ENCODE measurements at regions not wholly inside any gene's neighbourhood (a gene's known extent, or its start where the extent isn't known, plus 50 kb on each side); places are given as distances from the start of the nearest gene placed in this dataset.

DNA sequence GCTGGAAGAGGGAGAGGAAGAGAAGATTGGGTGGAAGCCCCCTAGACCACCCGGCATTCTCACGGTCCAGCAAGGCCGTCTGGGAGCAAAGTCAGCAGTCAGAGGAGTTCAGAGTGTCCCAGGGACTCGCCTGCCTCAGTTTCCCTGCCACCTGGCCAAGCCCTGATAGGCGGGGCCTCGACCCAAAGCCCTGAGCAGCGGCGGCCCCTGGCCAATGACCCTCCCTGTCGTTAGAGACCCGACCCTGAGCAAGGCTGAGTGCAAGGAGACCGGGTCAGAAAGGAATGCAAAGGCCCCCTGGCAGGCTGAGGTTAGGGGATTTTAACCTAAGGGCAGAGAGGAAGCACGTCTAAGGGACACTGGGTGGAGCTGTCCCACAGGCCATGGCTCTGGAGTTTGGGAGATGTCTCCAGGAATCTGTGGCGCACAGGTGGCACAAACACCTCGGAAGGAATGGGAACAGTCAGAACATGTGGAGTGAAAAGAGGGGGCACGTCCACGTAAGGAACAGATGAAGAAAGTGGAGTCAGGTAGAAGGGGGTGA is 196.8 kb upstream of the PDE1C start:
- DNase-seq (ENCODE audit: low read depth, low spot score) = peak; percentile 81

- DNase-seq (ENCODE audit: low read depth, low spot score) = no peak
Measured at GRCh38 chr7:32264702-32265284, 194.6 kb upstream of the PDE1C start.

GRCh38 chr7:32263611-32264010 is 193.4 kb upstream of the PDE1C start:
- DNase-seq (ENCODE audit: low read depth, low spot score) = no peak

- no peak for DNase-seq (ENCODE audit: low read depth, low spot score)
Measured at GRCh38 chr7:32262315-32262714, 192.1 kb upstream of the PDE1C start.

GRCh38 chr7:32259931-32260596 is 189.9 kb upstream of the PDE1C start:
- no peak for DNase-seq (ENCODE audit: low read depth, low spot score)

- DNase-seq (ENCODE audit: low read depth, low spot score) = no peak
Measured at GRCh38 chr7:32258265-32258664, 188.1 kb upstream of the PDE1C start.

GRCh38 chr7:32257621-32258020 is 187.4 kb upstream of the PDE1C start:
- no peak for DNase-seq (ENCODE audit: low read depth, low spot score)

DNA sequence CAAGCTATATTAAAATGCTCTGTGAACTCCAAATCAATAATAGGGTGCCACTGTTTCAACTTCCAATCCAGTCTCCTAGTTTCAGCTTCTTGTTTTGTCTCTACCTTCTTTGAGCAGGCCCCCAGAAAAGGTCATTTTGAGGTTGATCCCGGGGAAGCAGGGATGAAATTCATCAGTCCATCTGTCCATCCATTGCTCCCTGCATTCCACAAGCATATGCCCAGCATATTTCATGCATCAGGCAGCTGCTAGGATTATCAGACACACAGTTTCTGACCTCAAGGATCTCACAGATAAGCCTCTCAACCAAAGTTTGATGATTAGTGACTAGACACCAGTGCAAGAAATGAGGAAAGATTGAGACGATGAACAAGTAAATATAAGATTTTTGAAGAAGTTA is 186.6 kb upstream of the PDE1C start:
- no peak for DNase-seq (ENCODE audit: low read depth, low spot score)

- no peak for DNase-seq (ENCODE audit: low read depth, low spot score)
Measured at GRCh38 chr7:32256376-32256775, 186.2 kb upstream of the PDE1C start.

GRCh38 chr7:32255036-32255435 is 184.8 kb upstream of the PDE1C start:
- DNase-seq (ENCODE audit: low read depth, low spot score) = no peak

DNA sequence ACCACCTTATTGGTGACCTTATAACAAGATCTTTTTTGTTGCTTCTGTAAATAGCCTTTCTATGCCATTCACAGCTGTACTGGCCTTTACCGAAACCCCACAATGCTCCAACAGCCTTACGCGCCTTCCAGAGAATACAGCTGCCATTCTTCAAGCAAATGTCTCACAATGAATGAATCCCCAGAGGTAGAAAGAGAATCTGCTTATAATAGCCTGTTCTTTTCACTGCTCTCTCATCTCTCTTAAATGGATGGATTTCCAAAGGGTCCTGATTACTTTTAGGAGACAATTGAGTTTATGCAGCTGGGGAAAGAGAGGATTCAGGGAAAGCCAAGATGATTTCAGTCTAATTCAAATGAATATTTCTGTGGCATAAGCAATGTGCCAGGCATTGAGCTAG is 183.1 kb upstream of the PDE1C start:
- no peak for DNase-seq (ENCODE audit: low read depth, low spot score)

DNA sequence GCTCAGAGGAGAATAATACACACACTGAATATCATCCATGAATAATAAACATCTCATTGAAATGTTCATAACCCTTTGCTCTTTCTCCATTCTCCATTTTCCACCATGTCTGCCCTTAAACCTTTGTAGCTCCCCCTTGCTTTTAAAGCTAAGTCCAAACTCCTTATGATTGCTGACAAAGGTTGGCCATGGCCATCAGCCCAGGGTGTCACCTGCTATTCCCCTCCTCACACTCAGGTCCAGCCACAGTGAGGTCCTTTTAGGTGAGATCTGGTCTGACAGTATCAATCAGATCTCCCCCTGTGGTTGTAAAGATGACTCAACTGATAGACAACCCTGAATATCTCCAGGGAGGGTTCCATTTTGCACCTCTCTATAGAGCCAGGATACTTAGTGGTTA is 181.5 kb upstream of the PDE1C start:
- DNase-seq (ENCODE audit: low read depth, low spot score) = no peak

GRCh38 chr7:32250471-32251260 is 180.5 kb upstream of the PDE1C start:
- DNase-seq (ENCODE audit: low read depth, low spot score) = no peak

GRCh38 chr7:32250003-32250402 is 179.8 kb upstream of the PDE1C start:
- no peak for DNase-seq (ENCODE audit: low read depth, low spot score)

GRCh38 chr7:32248522-32248921 is 178.3 kb upstream of the PDE1C start:
- DNase-seq (ENCODE audit: low read depth, low spot score) = no peak

GRCh38 chr7:32244806-32245345 is 174.7 kb upstream of the PDE1C start:
- DNase-seq (ENCODE audit: low read depth, low spot score) = no peak

- no peak for DNase-seq (ENCODE audit: low read depth, low spot score)
Measured at GRCh38 chr7:32243687-32244290, 173.6 kb upstream of the PDE1C start.

DNA sequence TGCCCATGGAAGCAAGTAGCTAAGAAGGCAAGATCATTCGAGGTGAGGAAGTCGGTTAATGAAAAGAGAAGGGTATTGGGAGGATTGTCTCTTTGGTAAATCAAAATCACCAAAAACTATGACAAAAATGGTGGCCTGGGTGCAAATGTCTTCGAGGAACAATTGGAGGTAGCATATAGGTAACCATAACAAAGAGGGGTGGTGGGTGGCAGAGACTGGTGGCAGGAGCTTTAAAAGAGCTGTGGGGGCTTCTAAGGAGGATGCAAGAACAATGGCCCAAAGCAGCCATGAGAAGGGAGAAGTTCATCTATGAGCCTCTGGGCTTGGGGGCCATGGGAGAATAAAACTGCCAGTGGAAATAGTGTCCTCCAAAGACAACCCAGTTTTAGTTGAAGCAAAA is 172.2 kb upstream of the PDE1C start:
- DNase-seq (ENCODE audit: low read depth, low spot score) = no peak

DNA sequence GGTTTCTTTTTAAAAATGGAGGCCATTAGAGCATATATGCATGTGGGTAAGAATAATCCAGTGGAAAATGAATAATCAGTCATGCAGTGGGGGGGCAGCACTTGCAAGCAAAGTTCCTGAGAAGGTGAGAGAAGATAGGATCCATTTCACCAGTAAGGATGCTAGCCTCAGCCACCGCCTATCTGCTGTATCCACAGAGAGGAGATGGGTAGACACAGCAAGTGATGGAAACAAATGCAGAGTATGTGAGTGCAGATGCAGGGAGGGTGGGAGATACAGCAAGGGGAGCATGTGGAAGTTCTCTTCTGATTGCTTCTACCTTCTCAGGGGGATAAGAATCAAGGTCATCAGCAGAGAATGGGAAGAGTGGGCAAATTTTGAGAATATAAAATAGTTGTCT is 171.4 kb upstream of the PDE1C start:
- DNase-seq (ENCODE audit: low read depth, low spot score) = no peak

DNA sequence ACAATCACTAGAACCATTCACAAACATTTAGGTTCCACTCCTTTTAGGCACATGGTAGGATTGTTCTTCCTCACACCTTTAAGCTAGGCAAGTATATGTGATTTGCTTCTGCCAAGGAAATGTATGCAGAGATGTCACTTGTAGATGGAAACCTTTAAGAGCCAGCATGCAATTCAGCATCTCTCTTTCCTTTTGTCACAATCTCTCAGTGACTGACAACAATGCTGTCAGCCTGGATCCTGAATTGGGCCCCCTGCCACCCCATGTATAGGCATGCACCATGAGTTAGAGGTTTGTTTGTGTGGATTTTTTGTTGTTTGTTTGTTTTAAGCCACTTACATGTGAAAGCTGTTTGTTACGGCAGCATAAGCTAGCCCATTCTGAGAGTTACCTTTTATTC is 169.6 kb upstream of the PDE1C start:
- no peak for DNase-seq (ENCODE audit: low read depth, low spot score)

DNA sequence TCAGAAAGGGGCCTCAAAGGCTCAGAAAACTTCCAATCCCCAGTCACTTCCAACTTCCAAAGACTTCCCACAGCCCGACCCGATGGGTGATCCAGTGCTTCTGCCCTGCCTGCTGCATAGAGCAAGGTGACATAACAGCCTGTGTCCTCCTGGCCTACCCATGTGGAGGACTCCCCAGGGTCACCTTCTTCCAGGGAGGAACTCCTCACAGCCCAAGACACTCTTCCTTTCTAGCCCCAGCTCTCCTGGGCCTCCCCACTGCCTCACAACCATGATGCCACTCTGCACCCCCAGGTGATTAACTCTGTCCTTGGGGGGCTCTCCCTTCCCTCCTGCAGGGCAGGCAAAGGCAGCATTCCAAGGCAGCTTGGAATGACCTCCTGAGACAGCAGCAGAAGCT is 158.4 kb upstream of the PDE1C start:
- DNase-seq (ENCODE audit: low read depth, low spot score) = no peak

- no peak for DNase-seq (ENCODE audit: low read depth, low spot score)
Measured at GRCh38 chr7:32227746-32228145, 157.5 kb upstream of the PDE1C start.

All from ELF-1 (cell line).